B cell (primary cell): ENCODE measurements at regions not wholly inside any gene's neighbourhood (a gene's known extent, or its start where the extent isn't known, plus 50 kb on each side); places are given as distances from the start of the nearest gene placed in this dataset.
"Not testable (repeated sequence)": the region's sequence is repeated elsewhere in the genome, so short reads cannot be mapped to it uniquely, and the experiment has no call there.

ENCODE experiments used
- ATAC-seq: fragments of 200-7000 bp; cut with Tn5 transposase; one replicate; pipeline ENCODE4 v1.10.0; 2021; ENCODE audit warnings: low read depth, mild to moderate bottlenecking, moderate number of reproducible peaks, moderate library complexity
- CTCF ChIA-PET: fragments of 350-600 bp; sonication (Branson Sonifier 250); formaldehyde crosslinking; loops from one replicate; lab custom pipeline; 2021; ENCODE audit warnings: antibody characterized with exemption, inconsistent platforms; lab: Charles Lee
- POLR2A ChIA-PET: fragments of 350-600 bp; sonication (Branson Sonifier 250); formaldehyde crosslinking; loops from one replicate; lab custom pipeline; 2021; ENCODE audit warnings: antibody characterized with exemption; lab: Charles Lee
- DNase-seq: peaks from one replicate; pipeline ENCODE4 v3.0.0; 2013
- H2AFZ ChIP-seq: 2 replicates; pipeline ENCODE4 v1.6.1; 2012; ENCODE audit warnings: mild to moderate bottlenecking, low read depth, low read length; ENCODE audit not compliant: insufficient read depth, poor library complexity, severe bottlenecking
- H3K27ac ChIP-seq, 2 donors: 1 replicate in 1 of 2; 2 replicates in 1 of 2; pipeline ENCODE4 v1.5.1; 2012 to 2013; ENCODE audit warnings: low read length in 2 of 2, mild to moderate bottlenecking in 2 of 2, moderate library complexity in 1 of 2
- H3K27me3 ChIP-seq, 4 experiments: fragments of 200-600 bp in 1 of 4; sonication (generic) in 1 of 4; replicated peaks in 1 of 4; 1 replicate in 2 of 4; 2 replicates in 2 of 4; pipeline versions ENCODE4 v1.6.1 to v1.7.0; 2013 to 2016; ENCODE audit warnings: low read length in 3 of 4, mild to moderate bottlenecking in 2 of 4, mixed read lengths in 1 of 4, moderate library complexity in 1 of 4; ENCODE audit not compliant: insufficient read depth in 4 of 4, control insufficient read depth in 3 of 4; ENCODE audit errors: control extremely low read depth in 1 of 4
- H3K36me3 ChIP-seq, 2 experiments: replicated peaks in 1 of 2; 1 replicate in 1 of 2; 2 replicates in 1 of 2; pipeline versions ENCODE4 v1.6.1 to v1.7.1; 2013; ENCODE audit warnings: low read length in 1 of 2; ENCODE audit not compliant: insufficient read depth in 2 of 2, control insufficient read depth in 1 of 2; ENCODE audit errors: control extremely low read depth in 1 of 2, extremely low read depth in 1 of 2
- H3K4me1 ChIP-seq, 2 donors: fragments of 200-600 bp in 1 of 2; sonication (generic) in 1 of 2; 1 replicate in 1 of 2; 2 replicates in 1 of 2; pipeline versions ENCODE4 v1.5.1 to v1.6.1; 2013 to 2017; ENCODE audit warnings: low read length in 2 of 2; ENCODE audit not compliant: control insufficient read depth in 2 of 2, insufficient read depth in 2 of 2
- H3K4me2 ChIP-seq: replicated peaks from 2 replicates; pipeline ENCODE3; 2012; ENCODE audit warnings: mild to moderate bottlenecking, low read depth, low read length; ENCODE audit not compliant: poor library complexity, severe bottlenecking
- H3K4me3 ChIP-seq, 5 experiments: fragments of 200-600 bp in 1 of 5; sonication (generic) in 1 of 5; 1 replicate in 3 of 5; 2 replicates in 2 of 5; pipeline versions ENCODE4 v1.5.1 to v1.7.0; 2011 to 2016; ENCODE audit warnings: low read length in 4 of 5, mild to moderate bottlenecking in 4 of 5, low read depth in 2 of 5, control low read depth in 1 of 5, moderate library complexity in 1 of 5; ENCODE audit not compliant: insufficient read depth in 1 of 5; ENCODE audit errors: control extremely low read depth in 1 of 5, extremely low read depth in 1 of 5
- H3K79me2 ChIP-seq: fragments of 200-600 bp; sonication (generic); one replicate; pipeline ENCODE4 v1.6.0; 2016; ENCODE audit warnings: low read length; ENCODE audit not compliant: control insufficient read depth, insufficient read depth
- H3K9ac ChIP-seq: fragments of 200-600 bp; sonication (generic); 2 replicates; pipeline ENCODE4 v1.6.1; 2017; ENCODE audit warnings: mild to moderate bottlenecking, low read length, moderate library complexity
- H3K9me3 ChIP-seq, 3 donors: one replicate each; pipeline versions ENCODE4 v1.6.1 to v1.7.1; 2013; ENCODE audit warnings: low read length in 2 of 3; ENCODE audit not compliant: control insufficient read depth in 2 of 3, insufficient read depth in 1 of 3; ENCODE audit errors: control extremely low read depth in 1 of 3
- H4K20me1 ChIP-seq: 2 replicates; pipeline ENCODE4 v1.6.0; 2012; ENCODE audit warnings: mild to moderate bottlenecking, low read length; ENCODE audit not compliant: insufficient read depth, control insufficient read depth, poor library complexity, severe bottlenecking
- H3K27ac Mint-ChIP-seq: one replicate; pipeline ENCODE4 v1.8.0; 2021; ENCODE audit warnings: mixed read lengths
- H3K27me3 Mint-ChIP-seq: one replicate; pipeline ENCODE4 v1.8.0; 2021; ENCODE audit warnings: mixed read lengths
- H3K4me1 Mint-ChIP-seq: one replicate; pipeline ENCODE4 v1.8.0; 2021; ENCODE audit warnings: mixed read lengths
- H3K4me3 Mint-ChIP-seq: one replicate; pipeline ENCODE4 v1.8.0; 2021; ENCODE audit warnings: mixed read lengths
- H3K9me3 Mint-ChIP-seq: one replicate; pipeline ENCODE4 v1.8.0; 2022; ENCODE audit warnings: mixed read lengths; ENCODE audit not compliant: insufficient read depth
- WGBS: methylation state at CpG from one replicate; pipeline ENCODE4 v1.1.5; 2013; ENCODE audit warnings: missing lambda C conversion rate; ENCODE audit not compliant: insufficient coverage; 5-methylcytosine and 5-hydroxymethylcytosine counted together
- intact Hi-C: fragments of 100-400 bp; cut with micrococcal nuclease; formaldehyde crosslinking; loops from one replicate; pipeline ENCODE4 v1.10.0; 2022

DNA sequence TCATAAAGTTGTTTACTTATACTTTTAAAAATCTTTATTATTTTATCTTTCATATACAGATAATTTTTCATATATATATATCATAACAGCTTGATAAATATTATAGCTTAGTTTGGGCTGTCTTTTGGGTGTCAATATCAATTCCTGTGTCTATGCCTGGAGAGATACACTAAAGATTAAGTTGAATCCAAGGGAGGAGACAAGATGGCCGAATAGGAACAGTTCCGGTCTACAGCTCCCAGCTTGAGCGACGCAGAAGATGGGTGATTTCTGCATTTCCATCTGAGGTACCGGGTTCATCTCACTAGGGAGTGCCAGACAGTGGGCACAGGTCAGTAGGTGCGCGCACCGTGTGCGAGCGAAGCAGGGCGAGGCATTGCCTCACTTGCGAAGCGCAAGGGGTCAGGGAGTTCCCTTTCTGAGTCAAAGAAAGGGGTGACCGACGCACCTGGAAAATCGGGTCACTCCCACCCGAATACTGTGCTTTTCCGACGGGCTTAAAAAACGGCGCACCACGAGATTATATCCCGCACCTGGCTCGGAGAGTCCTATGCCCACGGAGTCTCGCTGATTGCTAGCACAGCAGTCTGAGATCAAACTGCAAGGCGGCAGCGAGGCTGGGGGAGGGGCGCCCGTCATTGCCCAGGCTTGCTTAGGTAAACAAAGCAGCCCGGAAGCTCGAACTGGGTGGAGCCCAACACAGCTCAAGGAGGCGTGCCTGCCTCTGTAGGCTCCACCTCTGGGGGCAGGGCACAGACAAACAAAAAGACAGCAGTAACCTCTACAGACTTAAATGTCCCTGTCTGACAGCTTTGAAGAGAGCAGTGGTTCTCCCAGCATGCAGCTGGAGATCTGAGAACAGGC lies 388.8 kb upstream of the FAR2 start:
- H2AFZ ChIP-seq, H3K27me3 Mint-ChIP-seq, H3K27ac ChIP-seq, H3K4me2 ChIP-seq, ATAC-seq, H3K27ac Mint-ChIP-seq, H3K36me3 ChIP-seq, intact Hi-C loops, H4K20me1 ChIP-seq, H3K79me2 ChIP-seq, H3K27me3 ChIP-seq, H3K9ac ChIP-seq, H3K4me1 Mint-ChIP-seq, H3K9me3 Mint-ChIP-seq, CTCF ChIA-PET, POLR2A ChIA-PET, H3K9me3 ChIP-seq, H3K4me3 ChIP-seq, H3K4me1 ChIP-seq, DNase-seq, H3K4me3 Mint-ChIP-seq: not testable (repeated sequence)
- 94% methylated on average over 23 of the region's 33 CpGs for WGBS

DNA sequence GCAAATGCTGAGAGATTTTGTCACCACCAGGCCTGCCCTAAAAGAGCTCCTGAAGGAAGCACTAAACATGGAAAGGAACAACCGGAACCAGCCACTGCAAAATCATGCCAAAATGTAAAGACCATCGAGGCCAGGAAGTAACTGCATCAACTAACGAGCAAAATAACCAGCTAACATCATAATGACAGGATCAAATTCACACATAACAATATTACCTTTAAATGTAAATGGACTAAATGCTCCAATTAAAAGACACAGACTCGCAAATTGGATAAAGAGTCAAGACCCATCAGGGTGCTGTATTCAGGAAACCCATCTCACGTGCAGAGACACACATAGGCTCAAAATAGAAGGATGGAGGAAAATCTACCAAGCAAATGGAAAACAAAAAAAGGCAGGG lies 387.2 kb upstream of the FAR2 start:
- H3K4me1 Mint-ChIP-seq, CTCF ChIA-PET: not testable (repeated sequence)

More for the DNA sequence above, 387.2 kb upstream of the FAR2 start:
- H3K4me3 ChIP-seq, DNase-seq, intact Hi-C loops, H3K4me3 Mint-ChIP-seq, H2AFZ ChIP-seq, H4K20me1 ChIP-seq, H3K9me3 Mint-ChIP-seq, ATAC-seq, H3K9me3 ChIP-seq, H3K4me2 ChIP-seq, POLR2A ChIA-PET, H3K79me2 ChIP-seq, H3K27me3 Mint-ChIP-seq, H3K9ac ChIP-seq, H3K27ac ChIP-seq, H3K27ac Mint-ChIP-seq, H3K4me1 ChIP-seq, H3K36me3 ChIP-seq, H3K27me3 ChIP-seq: not testable (repeated sequence)
- 80% methylated on average over 1 of the region's 5 CpGs for WGBS
